GM18508 (cell line): ENCODE measurements at regions not wholly inside any gene's neighbourhood (a gene's known extent, or its start where the extent isn't known, plus 50 kb on each side); places are given as distances from the start of the nearest gene placed in this dataset.
A peak's percentile ranks its signal among the peaks of the same experiment; 100 is the strongest.
"Not testable (repeated sequence)": the region's sequence is repeated elsewhere in the genome, so short reads cannot be mapped to it uniquely, and the experiment has no call there.

Experiments used
- ATAC-seq: cut with Tn5 transposase; IDR thresholded peaks from one replicate; pipeline ENCODE4 v1.9.1; 2021; ENCODE audit warnings: moderate number of reproducible peaks; ENCODE audit not compliant: insufficient read depth, unreplicated experiment

DNA sequence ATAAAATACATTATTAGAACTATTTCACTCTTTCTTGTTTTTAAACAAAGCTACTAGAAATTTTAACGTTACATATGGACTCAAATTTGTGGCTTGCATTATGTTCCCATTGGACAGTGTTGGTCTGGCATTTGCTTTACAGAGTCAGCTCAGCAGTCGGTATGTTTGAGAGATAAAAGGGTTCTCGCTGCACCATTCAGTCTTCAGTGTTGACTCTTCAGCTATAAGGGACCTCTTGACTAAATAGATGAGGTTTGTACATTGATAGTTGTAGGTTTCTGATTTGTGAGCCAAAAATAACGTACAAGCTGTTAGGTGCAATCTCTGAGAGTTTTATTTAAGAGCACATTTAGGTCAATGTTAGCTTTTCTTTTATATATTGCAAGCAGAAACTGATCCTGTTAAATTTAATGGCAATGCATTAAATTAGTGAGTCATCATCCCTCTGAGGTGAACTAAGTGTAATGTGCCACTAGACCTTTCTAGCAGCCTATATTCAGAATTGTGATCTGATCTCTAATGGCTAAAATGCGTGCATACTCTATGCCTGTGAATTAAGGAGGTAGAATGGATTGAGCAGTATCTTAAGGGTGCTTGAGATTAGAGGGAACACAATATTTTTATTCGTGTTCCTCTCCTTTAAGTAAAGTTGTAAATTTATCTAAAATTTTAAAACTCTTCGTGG, 485.6 kb upstream of the SYNCRIP start:
- ATAC-seq = no peak

DNA sequence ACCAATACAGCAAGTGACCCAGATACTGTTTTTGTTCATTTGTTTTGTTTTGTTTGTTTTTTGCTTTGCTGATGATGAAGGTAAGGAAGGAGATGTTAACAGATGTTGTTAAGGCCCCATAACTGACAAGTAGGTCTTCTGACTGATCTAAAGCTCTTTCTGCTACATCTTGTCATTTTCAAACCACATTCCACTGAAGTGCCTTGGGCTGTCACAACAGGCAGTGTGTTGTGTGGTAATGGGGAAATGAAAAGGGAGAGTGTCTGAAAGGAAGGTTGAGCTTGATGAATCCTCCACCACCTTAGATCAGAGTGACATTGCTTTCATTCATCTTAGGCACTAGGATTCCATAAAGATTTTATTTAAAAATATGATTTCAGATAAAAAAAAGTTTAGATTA, 479.4 kb upstream of the SYNCRIP start:
- no peak for ATAC-seq

DNA sequence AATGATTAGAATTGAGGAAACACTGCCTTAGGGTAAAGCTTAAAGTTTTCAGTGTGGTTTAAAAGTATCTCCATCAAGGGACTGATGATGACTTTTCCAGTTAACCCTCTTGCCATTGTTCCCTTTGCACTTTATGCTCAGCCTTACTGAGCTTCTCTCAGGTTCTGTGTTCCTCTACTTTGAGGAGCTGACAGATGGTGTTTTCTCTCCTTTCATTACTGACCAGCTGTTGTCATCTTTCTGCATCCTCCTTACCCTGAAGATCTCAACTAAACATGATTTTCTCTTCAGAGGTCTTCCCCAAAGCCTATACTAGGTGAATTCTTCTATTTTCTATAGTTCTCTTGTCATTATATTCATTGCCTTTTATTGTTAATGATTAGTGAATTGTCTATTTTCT, 475.6 kb upstream of the SYNCRIP start:
- ATAC-seq = no peak

GRCh38 chr6:86107985-86108384, 465.3 kb upstream of the SYNCRIP start:
- ATAC-seq = no peak

DNA sequence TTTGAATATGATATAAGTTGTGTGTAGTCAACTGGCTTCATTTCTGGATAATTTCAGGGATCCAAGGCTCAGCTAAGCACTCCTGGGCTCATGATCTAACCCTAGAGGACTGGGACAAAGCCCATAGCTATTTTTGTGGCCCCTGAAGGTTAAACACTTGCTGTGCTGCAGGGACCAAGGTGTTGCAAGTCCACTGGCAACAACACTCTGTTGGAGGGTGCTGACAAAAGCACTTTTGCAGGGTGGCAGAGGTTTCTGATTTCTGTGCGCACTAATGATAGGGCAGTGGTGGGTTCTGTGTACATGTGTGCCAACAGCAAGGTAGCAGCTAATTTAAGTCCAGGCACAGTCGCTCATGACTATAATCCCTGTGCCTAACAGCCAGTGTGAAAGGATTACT, 445.3 kb upstream of the SYNCRIP start:
- no peak for ATAC-seq

DNA sequence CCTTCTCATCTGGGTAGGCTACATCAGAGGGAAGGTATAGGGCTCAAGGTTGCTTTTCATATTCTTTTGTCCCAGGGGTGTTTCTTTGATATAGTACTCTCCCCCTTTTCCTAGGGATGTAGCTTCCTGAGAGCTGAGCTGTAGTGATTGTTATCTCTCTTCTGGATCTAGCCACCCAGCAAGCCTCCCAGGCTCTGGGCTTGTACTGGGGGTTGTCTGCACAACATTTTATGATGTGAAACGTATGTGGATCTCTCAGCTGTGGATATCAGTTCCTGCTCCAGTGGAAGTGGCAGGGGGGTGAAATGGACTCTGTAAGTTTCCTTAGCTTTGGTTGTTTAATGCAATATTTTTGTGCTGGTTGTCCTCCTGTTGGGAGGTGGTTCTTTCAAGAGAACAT, 437.3 kb upstream of the SYNCRIP start:
- ATAC-seq = no peak

DNA sequence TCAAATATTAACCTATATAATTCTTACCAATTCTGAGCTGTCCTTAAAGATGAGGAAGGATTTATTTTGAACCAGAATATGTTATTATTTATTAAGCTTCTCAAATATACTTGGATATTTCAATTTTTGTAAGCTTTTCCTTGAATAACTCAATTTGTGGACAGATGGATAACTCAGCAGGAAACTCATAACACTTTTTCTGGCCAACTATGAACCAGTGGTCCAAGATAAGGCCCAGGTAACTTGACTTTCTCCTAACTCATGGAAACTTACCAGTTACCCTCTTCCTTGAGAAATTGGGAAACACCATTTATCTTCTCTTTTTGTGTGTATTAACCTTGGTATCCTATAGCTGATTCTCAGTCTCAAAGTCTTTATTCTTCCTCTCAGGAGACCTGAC, 427.5 kb upstream of the SYNCRIP start:
- no peak for ATAC-seq

GRCh38 chr6:86065002-86065401, 422.3 kb upstream of the SYNCRIP start:
- not testable (repeated sequence) for ATAC-seq

GRCh38 chr6:86057293-86057980, 414.8 kb upstream of the SYNCRIP start:
- ATAC-seq = not testable (repeated sequence)

GRCh38 chr6:86045038-86045437, 402.4 kb upstream of the SYNCRIP start:
- no peak for ATAC-seq

DNA sequence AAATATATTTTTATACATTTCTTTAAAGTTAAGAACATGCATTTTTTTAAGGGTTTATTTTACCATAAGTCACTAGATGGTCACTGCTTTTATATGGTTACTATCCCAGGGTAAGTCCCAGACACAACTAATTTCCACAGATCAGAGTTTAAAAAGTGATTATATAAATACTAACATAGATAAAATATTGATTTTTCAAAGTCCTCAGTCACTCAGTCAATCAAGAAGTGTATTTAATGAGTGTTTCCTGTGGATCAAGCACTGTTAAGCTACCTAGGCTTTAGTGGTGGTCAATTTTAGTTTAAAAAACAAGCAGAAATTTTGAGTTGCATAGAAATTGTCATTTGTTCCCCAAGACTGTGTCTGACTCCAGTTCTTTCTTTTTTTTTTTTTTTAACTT, 399.5 kb upstream of the SYNCRIP start:
- no peak for ATAC-seq

DNA sequence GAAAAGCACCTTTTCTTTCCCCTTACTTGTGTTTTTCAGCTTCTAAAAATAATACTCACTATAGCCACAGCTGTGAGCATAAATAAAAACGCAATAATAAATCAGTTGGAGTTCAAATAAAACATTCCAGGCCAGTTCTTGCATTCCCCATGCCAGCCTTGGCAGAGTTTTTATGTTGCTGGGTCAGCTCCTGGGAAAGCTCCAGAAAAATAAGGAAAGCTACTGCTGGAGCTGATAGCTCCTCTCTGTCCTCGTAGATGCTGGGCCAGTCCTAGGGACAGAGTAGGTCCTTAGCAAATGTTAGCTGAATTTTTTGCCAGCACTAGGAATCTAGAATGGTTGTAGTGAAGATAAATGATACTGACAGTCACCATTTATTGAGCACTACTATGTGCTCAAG, 389.0 kb upstream of the SYNCRIP start:
- ATAC-seq = no peak

DNA sequence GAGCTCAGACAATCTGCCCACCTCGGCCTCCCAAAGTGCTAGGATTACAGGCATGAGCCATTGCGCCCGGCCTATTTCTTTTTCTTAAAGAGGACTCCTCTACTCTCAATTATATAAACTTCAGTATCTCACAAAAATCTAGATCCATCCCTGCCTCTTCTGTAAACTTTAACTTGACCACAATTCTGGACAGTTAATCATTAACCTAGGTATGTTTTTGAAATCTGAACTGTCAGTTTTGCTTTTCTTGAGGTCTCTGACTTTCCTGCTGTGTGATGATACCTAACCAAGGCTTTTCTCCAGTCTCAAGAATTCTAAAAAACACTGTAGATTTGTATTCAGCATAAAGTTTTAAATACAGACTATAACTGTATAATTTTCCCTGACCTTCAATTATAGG, 388.2 kb upstream of the SYNCRIP start:
- ATAC-seq = peak; percentile 77

- no peak for ATAC-seq
Measured at GRCh38 chr6:86028776-86029175, 386.1 kb upstream of the SYNCRIP start.

DNA sequence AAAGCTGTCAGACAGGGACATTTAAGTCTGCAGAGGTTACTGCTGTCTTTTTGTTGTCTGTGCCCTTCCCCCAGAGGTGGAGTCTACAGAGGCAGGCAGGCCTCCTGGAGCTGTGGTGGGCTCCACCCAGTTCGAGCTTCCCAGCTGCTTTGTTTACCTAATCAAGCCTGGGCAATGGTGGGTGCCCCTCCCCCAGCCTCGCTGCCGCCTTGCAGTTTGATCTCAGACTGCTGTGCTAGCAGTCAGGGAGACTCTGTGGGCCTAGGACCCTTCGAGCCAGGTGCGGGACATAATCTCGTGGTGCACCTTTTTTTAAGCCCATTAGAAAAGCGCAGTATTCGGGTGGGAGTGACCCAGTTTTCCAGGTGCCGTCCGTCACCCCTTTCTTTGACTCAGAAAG, 384.2 kb upstream of the SYNCRIP start:
- ATAC-seq = not testable (repeated sequence)

DNA sequence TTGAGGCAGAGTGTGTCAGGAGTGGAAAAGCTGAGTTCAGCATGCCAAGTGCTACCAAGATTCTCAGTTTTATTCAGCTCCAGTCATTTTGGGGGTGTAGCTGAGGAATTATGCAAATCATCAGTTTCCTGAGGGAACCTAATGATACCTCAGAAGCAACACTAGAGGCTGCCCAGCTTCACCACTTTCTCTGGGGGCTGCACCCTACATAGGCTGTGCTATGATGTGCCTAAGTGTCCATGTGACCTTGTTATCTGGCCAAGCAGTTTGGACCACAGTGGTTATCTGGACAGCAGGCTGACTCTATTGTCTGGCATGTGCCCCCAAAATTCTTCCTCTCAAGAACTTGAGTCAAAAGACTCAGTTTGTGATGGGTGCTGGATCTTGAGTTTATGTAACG, 374.6 kb upstream of the SYNCRIP start:
- peak; percentile 46 for ATAC-seq

DNA sequence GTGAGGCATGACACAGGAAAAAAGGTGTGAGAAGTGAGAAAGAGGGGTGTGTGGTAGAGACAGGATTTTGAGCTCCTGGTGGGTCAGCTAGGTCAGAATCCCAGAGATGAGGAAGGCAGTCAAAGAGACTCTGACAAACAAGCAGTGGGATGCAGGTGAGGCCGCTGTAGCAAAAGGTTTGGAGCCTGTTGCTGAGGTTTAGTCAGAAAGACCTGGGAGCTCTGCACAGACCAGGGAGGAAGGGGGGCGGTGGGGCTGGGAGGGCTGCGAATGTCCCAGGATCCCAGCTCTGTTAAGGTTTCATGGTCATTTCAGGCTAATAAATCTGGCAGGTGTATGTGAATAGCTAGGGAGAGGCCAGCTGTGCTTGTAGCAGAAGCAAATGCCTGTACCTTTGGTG, 373.9 kb upstream of the SYNCRIP start:
- ATAC-seq = no peak

GRCh38 chr6:86016077-86016476, 373.4 kb upstream of the SYNCRIP start:
- ATAC-seq = peak; percentile 29

DNA sequence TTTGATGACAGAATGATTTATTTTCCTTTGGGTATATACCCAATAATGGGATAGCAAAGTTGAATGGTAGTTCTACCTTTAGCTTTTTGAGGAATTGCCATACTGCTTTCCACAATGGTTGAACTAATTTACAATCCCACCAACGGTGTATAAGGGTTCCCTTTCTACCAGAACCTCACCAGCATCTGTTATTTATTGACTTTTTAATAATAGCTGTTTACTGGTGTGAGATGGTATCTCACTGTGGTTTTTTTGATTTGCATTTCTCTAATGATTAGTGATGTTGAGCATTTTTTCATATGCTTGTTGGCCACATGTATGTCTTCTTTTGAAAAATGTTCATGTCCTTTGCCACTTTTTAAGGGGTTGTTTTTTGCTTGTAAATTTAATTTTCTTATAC, 370.3 kb upstream of the SYNCRIP start:
- ATAC-seq = peak; percentile 61

DNA sequence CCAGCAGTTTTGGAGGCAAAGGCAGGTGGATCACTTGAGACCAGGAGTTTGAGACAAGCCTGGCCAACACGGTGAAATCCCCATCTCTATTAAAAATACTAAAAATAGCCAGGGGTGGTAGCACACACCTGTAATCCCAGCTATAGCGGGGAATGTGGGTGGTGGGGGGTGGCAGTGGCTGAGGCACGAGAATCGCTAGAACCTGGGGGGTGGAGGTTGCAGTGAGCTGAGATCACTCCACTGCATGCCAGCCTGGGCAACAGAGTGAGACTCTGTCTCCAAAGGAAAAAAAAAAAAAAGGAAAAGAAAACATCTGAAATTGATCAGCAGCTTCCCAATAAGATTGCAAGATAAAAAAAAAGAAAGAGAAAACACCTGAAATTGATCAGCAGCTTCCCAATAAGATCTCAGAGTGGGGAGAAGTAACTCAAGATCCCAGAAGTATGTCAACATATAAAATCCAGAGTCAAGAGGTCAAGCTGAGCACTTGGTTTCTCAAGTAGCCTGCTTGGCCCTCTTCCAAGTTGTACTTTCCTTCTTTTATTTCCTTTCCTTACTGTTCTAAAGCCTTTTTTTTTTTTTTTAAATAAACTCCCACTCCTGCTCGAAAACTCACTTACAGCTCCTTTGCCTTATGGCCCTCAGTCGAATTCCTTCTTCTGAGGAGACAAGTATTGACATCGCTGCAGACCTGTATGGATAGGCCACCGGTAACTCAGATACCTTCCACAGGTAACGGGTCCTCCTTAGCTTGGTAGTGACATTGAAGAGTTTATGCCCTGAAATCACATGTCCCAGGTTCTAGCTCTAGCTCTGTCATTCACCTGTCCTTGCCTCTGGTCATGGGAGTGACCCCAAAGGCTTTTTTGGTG, 368.5 kb upstream of the SYNCRIP start:
- ATAC-seq = no peak

GRCh38 chr6:85997206-85997605, 354.5 kb upstream of the SYNCRIP start:
- no peak for ATAC-seq
